ENCODE measurements at regions not wholly inside any gene's neighbourhood (a gene's known extent, or its start where the extent isn't known, plus 50 kb on each side); places are given as distances from the start of the nearest gene placed in this dataset.

- TF ChIP-seq ZNF544 (tag by site-specific recombination; IDR thresholded peaks at IDR 0.05), result no peak
- no peak for TF ChIP-seq ZNF394 (tag by site-specific recombination; IDR thresholded peaks at IDR 0.05; ENCODE audit: borderline replicate concordance)
- TF ChIP-seq RBAK (tag by site-specific recombination; IDR thresholded peaks at IDR 0.05), result no peak
- no peak for TF ChIP-seq ZNF221 (tag by site-specific recombination; IDR thresholded peaks at IDR 0.05; ENCODE audit: borderline replicate concordance)
- TF ChIP-seq ZNF398 (tag by site-specific recombination; IDR thresholded peaks at IDR 0.05), result no peak
- TF ChIP-seq EGR2 (tag by site-specific recombination; IDR thresholded peaks at IDR 0.05; ENCODE audit: low read depth), result no peak
- TF ChIP-seq AEBP2 (tag by site-specific recombination; IDR thresholded peaks at IDR 0.05; ENCODE audit: borderline replicate concordance), result no peak
- TF ChIP-seq ZNF366 (tag by site-specific recombination; conservative IDR thresholded peaks at IDR 0.05), result no peak
- CTCF ChIA-PET, result no interaction called here
- Histone ChIP-seq H3K9me3 (ENCODE audit: control insufficient read depth, insufficient read depth, low read depth, low read length) (no peaks in the 10 kb centered on the region), H3K27ac (ENCODE audit: extremely low read depth, low read depth, low read length) (no peak overlapping the region), H3K36me3 (ENCODE audit: control insufficient read depth in 2 of 2, insufficient read depth in 1 of 2, low read length in 2 of 2) (no peaks in the 10 kb centered on the region), H3K4me1 (ENCODE audit: control insufficient read depth, insufficient read depth, low read length) (no peaks in the 10 kb centered on the region), H3K4me3 (ENCODE audit: low read depth, low read length) (no peak overlapping the region)
- POLR2A ChIA-PET, result no interaction called here
These were observed 294.5 kb upstream of the NRIP1 start for GRCh38 chr21:15359251-15359650.

GRCh38 chr21:15362458-15362857 is 297.7 kb upstream of the NRIP1 start:
- Histone ChIP-seq H3K9me3 (ENCODE audit: control insufficient read depth, insufficient read depth, low read depth, low read length) (no peaks in the 10 kb centered on the region), H3K36me3 (ENCODE audit: control insufficient read depth in 2 of 2, insufficient read depth in 1 of 2, low read length in 2 of 2) (no peaks in the 10 kb centered on the region), H3K4me1 (ENCODE audit: control insufficient read depth, insufficient read depth, low read length) (no peaks in the 10 kb centered on the region), H3K27ac (ENCODE audit: extremely low read depth, low read depth, low read length) (no peak overlapping the region), H3K4me3 (ENCODE audit: low read depth, low read length) (no peak overlapping the region)
- TF ChIP-seq KLF16 (tag by site-specific recombination; IDR thresholded peaks at IDR 0.05) (no peak), OVOL3 (tag by site-specific recombination; IDR thresholded peaks at IDR 0.05) (no peak), ZBTB10 (tag by site-specific recombination; IDR thresholded peaks at IDR 0.05) (no peak), KLF17 (tag by site-specific recombination; IDR thresholded peaks at IDR 0.05) (no peak), ZNF175 (tag by site-specific recombination; IDR thresholded peaks at IDR 0.05) (no peak), IKZF3 (tag by site-specific recombination; IDR thresholded peaks at IDR 0.05) (no peak), ZNF10 (tag by site-specific recombination; IDR thresholded peaks at IDR 0.05) (no peak)
- CTCF ChIA-PET, result no interaction called here
- POLR2A ChIA-PET, result no interaction called here

GRCh38 chr21:15363921-15364320 is 299.1 kb upstream of the NRIP1 start:
- CTCF ChIA-PET, result no interaction called here
- no peaks in the 10 kb centered on the region for H3K4me1 ChIP-seq (ENCODE audit: control insufficient read depth, insufficient read depth, low read length)
- POLR2A ChIA-PET, result no interaction called here
- H3K9me3 ChIP-seq (ENCODE audit: control insufficient read depth, insufficient read depth, low read depth, low read length), result no peaks in the 10 kb centered on the region
- H3K27ac ChIP-seq (ENCODE audit: extremely low read depth, low read depth, low read length), result no peak overlapping the region
- no peaks in the 10 kb centered on the region for H3K36me3 ChIP-seq (ENCODE audit: control insufficient read depth in 2 of 2, insufficient read depth in 1 of 2, low read length in 2 of 2)
- H3K4me3 ChIP-seq (ENCODE audit: low read depth, low read length), result no peak overlapping the region
- TF ChIP-seq ZNF148 (tag by site-specific recombination; IDR thresholded peaks at IDR 0.05; ENCODE audit: borderline replicate concordance), result no peak
- TF ChIP-seq SP3 (tag by site-specific recombination; IDR thresholded peaks at IDR 0.05), result no peak
- TF ChIP-seq OVOL3 (tag by site-specific recombination; IDR thresholded peaks at IDR 0.05), result no peak
- no peak for TF ChIP-seq ZNF311 (tag by site-specific recombination; IDR thresholded peaks at IDR 0.05; ENCODE audit: borderline replicate concordance)
- no peak for TF ChIP-seq ZBTB26 (tag by site-specific recombination; optimal IDR thresholded peaks at IDR 0.05)

Measured in HEK293 (cell line).